Suppressor macrophage (primary cell): ENCODE measurements at regions not wholly inside any gene's neighbourhood (a gene's known extent, or its start where the extent isn't known, plus 50 kb on each side); places are given as distances from the start of the nearest gene placed in this dataset.

Source experiments
- DNase-seq, 4 experiments: peaks; one replicate each; pipeline ENCODE4 v3.0.0-alpha.2; 2020 to 2022

DNA sequence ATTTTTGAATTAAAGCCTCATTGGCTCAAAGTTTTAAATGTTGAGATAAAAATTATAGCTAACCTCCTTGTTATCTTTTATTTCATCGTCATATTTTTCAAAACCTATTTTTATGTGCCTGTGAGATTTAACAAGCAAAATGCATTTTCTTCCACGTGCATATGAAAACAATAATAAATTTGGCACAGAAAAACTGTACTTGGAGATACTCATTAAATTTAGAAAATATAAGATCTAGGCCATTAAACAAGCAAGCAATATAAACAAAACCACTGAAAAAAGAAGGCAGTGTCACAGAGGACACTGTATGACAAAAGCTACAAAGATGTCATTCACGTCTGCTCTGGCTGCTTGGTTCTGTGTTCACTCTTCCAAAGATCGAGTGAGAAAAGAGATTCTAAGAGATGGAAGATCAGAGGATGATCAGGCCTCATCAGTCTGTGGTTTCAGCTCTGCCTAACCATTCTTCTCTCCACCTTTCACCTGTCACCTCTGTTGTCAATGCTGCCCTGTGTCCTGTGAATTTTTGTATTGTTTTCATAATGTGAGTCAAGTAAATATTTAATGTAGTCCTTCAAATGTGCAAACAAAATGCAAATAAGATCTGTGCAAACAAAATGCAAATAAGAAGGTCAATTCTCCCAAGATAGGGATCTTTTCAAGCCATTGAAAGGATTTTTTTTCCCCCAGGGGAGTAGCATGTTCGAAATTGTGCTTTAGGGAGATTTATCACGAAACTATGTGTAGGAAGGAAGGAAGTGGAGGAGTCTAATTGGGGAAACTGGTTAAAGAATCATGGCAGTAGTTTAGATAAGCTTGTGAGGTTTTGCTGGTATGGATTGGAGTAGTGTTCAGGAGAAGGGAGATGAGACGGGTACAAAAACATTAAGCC is 138.7 kb upstream of the RBMS1 start:
- DNase-seq: peak in 1 of 4 experiments; percentile 12

- no peak for DNase-seq
Measured at GRCh38 chr2:160634436-160634835, 140.8 kb upstream of the RBMS1 start.

DNA sequence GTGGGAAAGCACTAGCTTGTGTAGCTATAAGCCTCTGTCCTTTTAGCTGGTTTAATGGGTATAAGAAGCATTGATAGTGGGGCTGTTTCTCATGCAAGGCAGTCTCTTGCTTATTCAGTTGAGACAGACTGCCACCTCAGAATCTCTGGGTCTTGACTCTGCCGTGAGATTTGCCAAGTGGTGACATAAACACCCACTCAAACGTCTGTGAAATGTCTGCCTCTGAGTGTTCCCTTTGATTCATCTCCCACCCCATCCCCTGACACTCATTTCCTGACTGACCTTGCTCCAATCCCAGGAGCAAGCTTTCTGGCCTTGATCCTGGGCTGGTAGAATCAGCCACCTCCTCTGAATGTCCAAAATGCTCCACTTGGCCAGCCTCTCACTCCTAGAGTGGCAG is 141.9 kb upstream of the RBMS1 start:
- DNase-seq: peak; percentile 31 to 68 (median 42)

DNA sequence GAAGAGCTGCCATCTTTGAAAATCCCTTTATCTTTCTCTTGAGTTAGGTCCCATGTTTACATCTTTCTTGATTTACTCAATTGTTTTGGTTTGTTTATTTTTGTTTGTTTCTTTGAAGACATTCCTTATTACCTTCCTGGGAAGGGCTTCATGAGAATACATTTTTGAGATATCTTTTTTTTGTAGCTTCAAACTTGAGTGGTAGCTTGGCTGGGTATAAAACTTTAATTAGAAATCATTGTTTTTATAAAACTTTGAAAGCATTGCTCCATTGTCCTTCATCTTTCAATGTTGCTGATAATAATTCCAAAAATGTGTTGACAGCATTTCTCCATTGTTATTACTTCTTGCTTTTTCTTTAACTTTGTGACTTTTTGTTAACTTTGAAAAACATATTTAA is 145.9 kb upstream of the RBMS1 start:
- no peak for DNase-seq

GRCh38 chr2:160646684-160647444 is 153.3 kb upstream of the RBMS1 start:
- no peak for DNase-seq

GRCh38 chr2:160647967-160648685 is 154.5 kb upstream of the RBMS1 start:
- DNase-seq: no peak

- no peak for DNase-seq
Measured at GRCh38 chr2:160649698-160650097, 156.1 kb upstream of the RBMS1 start.

GRCh38 chr2:160650196-160651118 is 156.8 kb upstream of the RBMS1 start:
- peak; percentile 79 to 94 (median 89) for DNase-seq

- DNase-seq: peak; percentile 69 to 90 (median 81)
Measured at GRCh38 chr2:160651416-160652200, 158.0 kb upstream of the RBMS1 start.

DNA sequence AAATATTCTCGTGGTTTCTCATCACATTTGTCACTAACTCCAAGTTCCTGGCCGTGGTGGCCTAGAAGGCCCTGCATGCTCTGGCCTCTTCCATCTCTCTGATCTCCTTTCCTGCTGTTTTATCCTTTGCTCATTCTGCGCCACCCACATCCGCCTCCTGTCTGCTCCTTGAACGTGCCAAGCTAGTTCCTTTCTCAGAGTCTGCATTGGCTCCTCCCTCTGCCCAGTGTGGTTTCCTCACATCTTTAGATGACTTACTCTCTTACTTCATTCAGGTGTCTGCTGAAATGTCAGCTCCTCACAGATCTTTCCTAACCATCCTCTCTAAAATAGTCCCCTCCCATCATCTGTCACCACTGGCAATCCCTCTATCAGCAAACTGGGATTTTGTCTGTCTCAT is 158.6 kb upstream of the RBMS1 start:
- DNase-seq: peak; percentile 56 to 80 (median 78)

- no peak for DNase-seq
Measured at GRCh38 chr2:160657196-160657595, 163.6 kb upstream of the RBMS1 start.

GRCh38 chr2:160658851-160659250 is 165.2 kb upstream of the RBMS1 start:
- no peak for DNase-seq

GRCh38 chr2:160660741-160661140 is 167.1 kb upstream of the RBMS1 start:
- DNase-seq: peak in 2 of 4 experiments; percentile 42 to 48

DNA sequence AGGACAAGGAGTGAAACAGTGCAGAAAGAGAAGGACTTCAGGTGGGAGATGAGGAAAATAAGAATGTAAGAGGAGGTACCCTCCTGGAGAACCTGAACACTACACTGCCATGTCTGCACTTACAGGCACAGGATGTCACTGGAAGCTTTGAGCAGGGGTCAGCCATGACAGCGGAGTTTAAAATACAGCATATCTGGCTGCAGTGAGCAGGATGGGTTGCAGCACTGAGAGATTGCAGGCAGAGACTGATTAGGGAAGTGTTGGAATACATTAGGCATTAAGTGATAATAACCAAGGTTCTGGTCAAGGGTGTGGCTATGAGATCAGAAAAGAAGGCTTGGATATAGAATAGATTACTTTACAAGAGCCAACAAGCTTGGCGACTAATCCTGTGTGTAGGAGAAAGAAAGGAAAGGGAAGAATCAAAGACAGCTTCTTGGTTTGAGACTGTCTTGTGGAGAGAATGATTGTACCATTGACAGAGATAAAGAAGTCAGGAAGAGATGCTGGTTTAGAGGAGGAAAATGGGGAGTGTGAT is 171.1 kb upstream of the RBMS1 start:
- peak in 1 of 4 experiments; percentile 24 for DNase-seq

DNA sequence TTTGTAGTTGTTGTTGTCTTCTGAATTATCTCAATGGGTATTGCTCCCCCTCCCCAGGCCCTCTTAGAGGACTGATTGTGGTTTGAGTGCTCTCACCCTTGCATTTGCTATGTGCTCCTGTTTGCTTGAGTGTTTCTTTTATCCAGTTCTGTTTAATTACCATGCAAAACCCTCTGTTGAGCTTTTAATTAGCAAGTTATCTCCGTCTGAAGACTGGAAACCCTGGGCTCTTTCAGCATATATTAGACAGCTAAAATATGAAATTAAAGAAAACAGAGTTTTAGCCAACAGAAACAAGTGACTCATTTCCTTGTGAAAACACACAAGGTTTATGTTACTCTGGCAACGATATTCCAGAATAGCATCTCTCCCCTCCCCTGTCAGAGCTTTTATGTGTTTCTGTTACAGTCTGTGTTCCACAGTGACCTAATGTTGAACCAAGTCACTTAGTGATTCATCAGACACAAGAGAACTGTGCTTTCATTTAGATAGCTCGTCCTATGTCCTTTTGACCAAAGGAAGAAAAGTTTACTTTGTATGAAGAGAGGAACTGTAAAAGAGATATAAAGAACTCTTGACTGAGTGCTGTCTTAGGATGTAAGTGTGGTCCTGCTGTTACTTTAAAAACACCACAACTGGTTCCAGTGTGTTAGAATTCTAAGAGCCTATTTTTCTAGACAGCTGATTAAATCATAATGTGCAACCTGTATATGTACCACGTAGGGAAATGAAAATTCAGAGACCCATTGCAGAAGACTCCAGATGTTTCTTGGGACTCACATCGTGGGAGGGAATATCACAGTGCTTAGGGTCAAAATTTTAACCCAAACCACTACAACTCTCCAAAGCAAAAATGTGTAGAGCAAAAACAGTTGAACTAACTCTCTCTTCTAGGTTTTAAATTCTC is 172.8 kb upstream of the RBMS1 start:
- DNase-seq: peak; percentile 65 to 91 (median 75)

- no peak for DNase-seq
Measured at GRCh38 chr2:160667811-160668210, 174.2 kb upstream of the RBMS1 start.

DNA sequence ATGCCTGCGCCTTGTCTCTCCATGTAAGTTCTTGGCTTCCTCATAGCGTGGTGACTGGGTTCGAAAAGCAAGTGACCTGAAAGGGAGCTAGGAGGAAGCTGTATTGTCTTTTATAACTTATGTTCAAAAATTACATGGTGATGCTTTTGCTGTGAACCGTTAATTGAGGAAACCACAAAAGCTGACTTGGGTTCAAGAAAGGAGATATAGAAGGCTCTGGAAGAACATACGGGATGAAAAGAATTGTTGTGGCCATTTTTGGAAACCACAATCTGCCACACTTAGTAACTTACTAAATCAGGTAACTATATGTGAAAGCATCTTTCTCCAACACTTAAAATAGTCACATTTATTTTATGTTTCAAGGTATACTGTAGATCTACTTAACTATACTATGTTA is 177.0 kb upstream of the RBMS1 start:
- peak in 2 of 4 experiments; percentile 18 to 36 for DNase-seq

DNA sequence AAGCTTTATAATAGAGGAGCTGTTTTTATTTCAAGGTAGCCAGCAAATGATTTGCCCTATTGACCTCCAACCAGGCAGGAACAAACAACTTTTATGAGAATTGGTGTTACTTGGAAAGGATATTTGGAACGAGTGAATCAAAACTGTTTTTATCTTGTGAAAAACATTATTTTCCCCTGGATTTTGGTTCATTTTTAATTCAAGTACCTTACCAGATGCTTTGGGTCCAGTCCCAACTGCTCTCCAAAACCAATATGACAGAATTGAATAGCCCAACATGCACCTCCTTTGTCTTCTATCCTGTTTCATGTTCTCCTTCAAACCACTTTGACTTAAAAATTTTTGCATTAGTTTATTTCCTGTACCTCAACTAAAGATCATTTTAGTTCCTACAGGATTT is 178.6 kb upstream of the RBMS1 start:
- DNase-seq: no peak

- peak in 3 of 4 experiments; percentile 15 to 37 (median 17) for DNase-seq
Measured at GRCh38 chr2:160674146-160674750, 180.6 kb upstream of the RBMS1 start.
